GM12878 (cell line): ENCODE measurements at regions not wholly inside any gene's neighbourhood (a gene's known extent, or its start where the extent isn't known, plus 50 kb on each side); places are given as distances from the start of the nearest gene placed in this dataset.

Experiments
- CEBPZ ChIP-seq: fragments of 150-350 bp; IDR thresholded peaks from 2 replicates; pipeline ENCODE4 v1.6.1; 2016; ENCODE audit warnings: low read depth, low read length
- NR2C2 ChIP-seq: IDR thresholded peaks from 2 replicates; pipeline ENCODE4 v1.6.1; 2011; ENCODE audit warnings: borderline replicate concordance, low read depth; ENCODE audit not compliant: control insufficient read depth, insufficient read length
- NRF1 ChIP-seq: conservative IDR thresholded peaks from 2 replicates; pipeline ENCODE4 v1.6.1; 2011; ENCODE audit warnings: mild to moderate bottlenecking, low read depth, low read length, improper control_type of control experiment
- PBX3 ChIP-seq: IDR thresholded peaks from 2 replicates; pipeline ENCODE4 v1.6.1; 2011; ENCODE audit warnings: mild to moderate bottlenecking, low read depth, low read length, moderate library complexity; ENCODE audit not compliant: insufficient replicate concordance
- POLR2AphosphoS2 ChIP-seq: IDR thresholded peaks from 2 replicates; pipeline ENCODE4 v1.6.1; 2011; ENCODE audit warnings: low read depth, mild to moderate bottlenecking, low read length, improper control_type of control experiment, moderate library complexity
- ZBTB11 ChIP-seq: fragments of 450-650 bp; formaldehyde crosslinking; IDR thresholded peaks from 2 replicates; pipeline ENCODE4 v1.5.0; 2022; ENCODE audit warnings: mild to moderate bottlenecking, missing genetic modification characterization

GRCh38 chrX:21155916-21156315 lies 218.3 kb upstream of the CNKSR2 start (continued):
- TF ChIP-seq CEBPZ (no peak), NRF1 (no peak), POLR2AphosphoS2 (no peak), NR2C2 (no peak), PBX3 (no peak), ZBTB11 (CRISPR knock-in tag) (no peak)
